ENCODE measurements at regions not wholly inside any gene's neighbourhood (a gene's known extent, or its start where the extent isn't known, plus 50 kb on each side); places are given as distances from the start of the nearest gene placed in this dataset.

GRCh38 chr10:130403153-130404075 lies 267.2 kb downstream of the GLRX3 start:
- ChIA-PET CTCF (no interaction called here), POLR2A (no interaction called here)
- no peak for DNase-seq (ENCODE audit: extremely low spot score)
- TF ChIP-seq HDGF (IDR thresholded peaks at IDR 0.05; ENCODE audit: borderline replicate concordance) (no peak), CTBP1 (IDR thresholded peaks at IDR 0.05; ENCODE audit: borderline replicate concordance) (no peak), LEF1 (IDR thresholded peaks at IDR 0.05; ENCODE audit: borderline replicate concordance) (no peak), ZNF384 (IDR thresholded peaks at IDR 0.05) (no peak), FOXK2 (IDR thresholded peaks at IDR 0.05) (no peak), FOXA1 (IDR thresholded peaks at IDR 0.05) (no peak), SP1 (IDR thresholded peaks at IDR 0.05) (no peak), SUZ12 (IDR thresholded peaks at IDR 0.05) (no peak), BHLHE40 (IDR thresholded peaks at IDR 0.05; ENCODE audit: borderline replicate concordance) (no peak), FOXM1 (IDR thresholded peaks at IDR 0.05; ENCODE audit: borderline replicate concordance) (no peak), ELF4 (IDR thresholded peaks at IDR 0.05) (no peak), TARDBP (IDR thresholded peaks at IDR 0.05) (no peak), L3MBTL2 (conservative IDR thresholded peaks at IDR 0.05) (no peak), ARNT (IDR thresholded peaks at IDR 0.05) (no peak), NFRKB (IDR thresholded peaks at IDR 0.05) (no peak), PKNOX1 (IDR thresholded peaks at IDR 0.05) (no peak)

DNA sequence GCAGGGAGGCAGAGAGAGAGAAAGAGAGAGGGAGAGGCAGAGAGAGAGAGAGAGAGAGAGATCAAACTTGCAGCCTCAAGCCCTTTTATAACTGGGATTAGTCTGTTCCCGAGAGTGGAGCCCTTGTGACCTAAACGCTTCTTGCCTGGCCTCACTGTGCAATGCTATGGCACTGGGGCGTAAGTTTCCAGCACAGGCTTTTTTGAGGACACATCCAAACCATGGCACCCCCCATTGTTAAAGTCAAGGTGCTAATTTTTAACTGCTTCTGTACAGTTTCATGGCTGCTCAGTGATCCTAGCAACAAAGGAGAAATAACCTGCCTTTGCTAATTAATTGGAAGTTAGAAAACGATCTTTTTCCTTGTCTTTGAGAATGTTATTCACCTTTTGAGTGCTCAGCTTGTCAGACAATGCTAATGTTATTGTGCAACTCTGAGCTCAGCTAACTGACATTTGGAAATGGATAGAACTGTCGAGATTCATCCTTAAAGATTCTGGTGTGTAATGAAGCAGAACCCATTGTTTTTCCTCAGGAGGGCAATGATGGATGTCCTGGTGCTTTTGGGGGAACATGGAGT lies 268.4 kb downstream of the GLRX3 start:
- ChIA-PET POLR2A (no interaction called here), CTCF (no interaction called here)
- TF ChIP-seq LEF1 (IDR thresholded peaks at IDR 0.05; ENCODE audit: borderline replicate concordance) (no peak), SUZ12 (IDR thresholded peaks at IDR 0.05) (no peak), ARNT (IDR thresholded peaks at IDR 0.05) (no peak), CTBP1 (IDR thresholded peaks at IDR 0.05; ENCODE audit: borderline replicate concordance) (no peak), ZNF384 (IDR thresholded peaks at IDR 0.05) (no peak), BHLHE40 (IDR thresholded peaks at IDR 0.05; ENCODE audit: borderline replicate concordance) (no peak), HDGF (IDR thresholded peaks at IDR 0.05; ENCODE audit: borderline replicate concordance) (no peak), FOXA1 (IDR thresholded peaks at IDR 0.05) (no peak), FOXM1 (IDR thresholded peaks at IDR 0.05; ENCODE audit: borderline replicate concordance) (no peak), L3MBTL2 (conservative IDR thresholded peaks at IDR 0.05) (no peak)
- DNase-seq (ENCODE audit: extremely low spot score) = no peak

- ChIA-PET CTCF (no interaction called here), POLR2A (no interaction called here)
- no peak for DNase-seq (ENCODE audit: extremely low spot score)
- no peak for TF ChIP-seq LEF1 (IDR thresholded peaks at IDR 0.05; ENCODE audit: borderline replicate concordance)
- no peak for TF ChIP-seq FOXA1 (IDR thresholded peaks at IDR 0.05)
- no peak for TF ChIP-seq ELF4 (IDR thresholded peaks at IDR 0.05)
- TF ChIP-seq ARNT (IDR thresholded peaks at IDR 0.05) = no peak
- no peak for TF ChIP-seq SUZ12 (IDR thresholded peaks at IDR 0.05)
- no peak for TF ChIP-seq FOXM1 (IDR thresholded peaks at IDR 0.05; ENCODE audit: borderline replicate concordance)
Observed at GRCh38 chr10:130407052-130407451, 270.9 kb downstream of the GLRX3 start.

DNA sequence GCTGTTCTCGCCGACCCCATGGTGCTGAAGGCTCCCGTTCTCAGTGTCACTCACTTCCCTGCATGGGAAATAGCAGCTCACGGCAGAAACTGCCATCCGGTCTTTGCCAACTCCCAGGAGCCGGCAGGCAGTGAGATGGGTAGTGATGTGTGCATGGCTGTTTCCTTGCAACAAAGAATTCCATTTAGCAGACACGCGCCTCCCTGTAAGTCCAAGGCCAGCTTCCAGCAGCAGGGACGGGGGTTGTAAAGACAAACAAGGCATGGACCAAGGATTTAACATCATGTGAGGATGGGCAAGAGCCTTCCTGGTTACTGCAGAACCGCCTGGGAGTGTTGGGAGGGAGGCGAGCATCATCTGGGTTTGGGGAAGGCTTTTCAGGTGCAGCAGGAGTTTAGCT lies 273.1 kb downstream of the GLRX3 start:
- POLR2A ChIA-PET = no interaction called here
- TF ChIP-seq FOXM1 (IDR thresholded peaks at IDR 0.05; ENCODE audit: borderline replicate concordance) = no peak
- no peak for TF ChIP-seq SP1 (IDR thresholded peaks at IDR 0.05)
- no peak for TF ChIP-seq FOXK2 (IDR thresholded peaks at IDR 0.05)
- TF ChIP-seq FOXA1 (IDR thresholded peaks at IDR 0.05) = no peak
- no peak for TF ChIP-seq HDGF (IDR thresholded peaks at IDR 0.05; ENCODE audit: borderline replicate concordance)
- no peak for TF ChIP-seq NFRKB (IDR thresholded peaks at IDR 0.05)
- TF ChIP-seq BHLHE40 (IDR thresholded peaks at IDR 0.05; ENCODE audit: borderline replicate concordance) = no peak
- no peak for TF ChIP-seq ZNF384 (IDR thresholded peaks at IDR 0.05)
- no peak for TF ChIP-seq CTBP1 (IDR thresholded peaks at IDR 0.05; ENCODE audit: borderline replicate concordance)
- no peak for TF ChIP-seq LEF1 (IDR thresholded peaks at IDR 0.05; ENCODE audit: borderline replicate concordance)
- no peak for TF ChIP-seq SUZ12 (IDR thresholded peaks at IDR 0.05)
- no peak for TF ChIP-seq PKNOX1 (IDR thresholded peaks at IDR 0.05)
- TF ChIP-seq TARDBP (IDR thresholded peaks at IDR 0.05) = no peak
- DNase-seq (ENCODE audit: extremely low spot score) = no peak
- CTCF ChIA-PET = no interaction called here

DNA sequence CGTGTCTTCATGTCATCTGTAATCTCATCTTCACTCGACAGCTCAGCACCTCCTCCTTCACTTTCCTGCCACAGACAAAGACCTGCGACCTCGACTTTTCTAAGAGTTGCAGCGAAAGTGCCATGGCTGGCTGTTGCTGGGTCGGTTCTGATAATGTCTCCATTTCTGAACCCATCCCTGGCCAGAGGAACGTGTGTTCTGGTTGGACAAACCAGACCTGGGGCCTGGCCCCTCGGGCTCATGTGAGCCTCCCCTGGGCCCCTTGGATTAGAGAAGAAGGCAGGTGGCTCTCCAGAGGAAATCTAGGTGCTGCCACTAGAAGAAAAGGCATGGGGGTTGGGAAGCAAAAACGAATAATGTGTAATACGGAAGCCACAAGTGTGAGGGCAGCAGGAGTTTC lies 273.7 kb downstream of the GLRX3 start:
- POLR2A ChIA-PET = no interaction called here
- no peak for TF ChIP-seq FOXA1 (IDR thresholded peaks at IDR 0.05)
- CTCF ChIA-PET = no interaction called here
- no peak for DNase-seq (ENCODE audit: extremely low spot score)

DNA sequence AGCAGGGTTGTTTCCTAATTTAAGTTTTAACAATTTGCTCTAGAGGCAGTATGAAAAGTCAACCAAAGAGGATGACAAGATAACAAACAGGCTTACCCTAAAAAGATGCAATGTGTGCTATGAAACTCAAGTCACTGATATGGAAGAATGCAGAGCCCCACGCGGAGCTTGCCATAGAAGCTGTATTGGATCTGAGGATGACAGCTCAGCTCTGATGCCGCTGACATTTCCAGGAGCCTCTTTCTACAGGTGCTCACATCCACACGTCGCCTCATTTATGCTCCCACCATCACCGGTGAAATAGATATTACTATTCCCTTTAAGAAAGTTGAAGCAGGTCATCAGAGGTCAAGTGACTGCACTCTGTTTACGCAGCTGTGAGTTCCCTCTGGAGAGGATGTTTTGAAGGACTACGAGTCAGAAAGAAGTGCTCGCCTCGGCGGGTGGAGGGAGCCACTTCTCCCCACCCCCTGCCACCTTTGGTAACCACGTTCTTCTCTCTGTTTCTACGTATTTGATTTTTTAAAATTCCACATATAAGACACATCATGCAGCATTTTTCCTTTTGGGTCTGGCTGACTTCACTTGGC lies 275.4 kb downstream of the GLRX3 start:
- ChIA-PET CTCF (no interaction called here), POLR2A (no interaction called here)
- no peak for DNase-seq (ENCODE audit: extremely low spot score)
- TF ChIP-seq FOXM1 (IDR thresholded peaks at IDR 0.05; ENCODE audit: borderline replicate concordance) (no peak), ARNT (IDR thresholded peaks at IDR 0.05) (no peak), SUZ12 (IDR thresholded peaks at IDR 0.05) (no peak), ZNF384 (IDR thresholded peaks at IDR 0.05) (no peak), NFRKB (IDR thresholded peaks at IDR 0.05) (no peak), BHLHE40 (IDR thresholded peaks at IDR 0.05; ENCODE audit: borderline replicate concordance) (no peak), PKNOX1 (IDR thresholded peaks at IDR 0.05) (no peak), CTBP1 (IDR thresholded peaks at IDR 0.05; ENCODE audit: borderline replicate concordance) (no peak)

All from HEK293T (cell line).